ENCODE measurements at regions not wholly inside any gene's neighbourhood (a gene's known extent, or its start where the extent isn't known, plus 50 kb on each side); places are given as distances from the start of the nearest gene placed in this dataset.

DNA sequence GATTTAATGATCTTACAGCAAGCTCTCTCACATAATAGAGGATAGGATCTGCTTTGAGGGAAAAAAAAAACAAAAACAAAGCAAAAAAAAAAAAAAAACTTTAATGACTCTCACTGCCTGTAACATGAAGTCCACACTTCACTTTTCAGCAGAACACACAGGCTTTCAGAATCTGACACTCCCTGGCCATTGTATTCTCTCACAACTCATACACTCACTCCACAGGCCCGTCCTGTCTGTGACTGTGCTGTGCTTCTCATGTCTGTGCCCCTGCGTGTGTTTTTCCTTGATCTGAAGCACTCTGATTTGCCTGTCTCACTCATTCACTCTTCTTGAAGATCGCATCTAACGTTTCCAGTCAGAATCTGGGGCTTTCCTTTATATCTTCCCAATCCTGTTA, 460.8 kb downstream of the TMA16 start:
- DNase-seq (ENCODE audit: low read depth in 4 of 4, low spot score in 1 of 4): no peak

DNA sequence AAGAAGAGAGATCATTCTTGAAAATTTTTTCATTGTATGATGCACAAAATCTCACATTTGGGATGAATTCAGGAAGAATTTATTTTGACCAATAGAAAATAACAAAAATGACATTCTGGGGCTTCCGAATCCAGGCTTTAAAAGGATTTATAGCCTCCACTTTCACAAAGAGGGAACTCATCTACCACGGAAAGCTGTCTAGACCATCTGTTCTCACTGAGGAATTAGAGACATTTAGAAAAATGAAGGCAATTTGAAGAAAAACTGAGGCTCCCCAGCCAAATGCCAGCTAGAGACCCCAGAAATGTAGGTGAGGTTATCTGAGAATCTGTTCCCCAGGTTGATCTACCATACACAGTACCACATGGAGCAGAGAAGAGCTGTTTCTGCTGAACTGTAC, 464.3 kb downstream of the TMA16 start:
- DNase-seq (ENCODE audit: low read depth in 4 of 4, low spot score in 1 of 4): no peak

DNA sequence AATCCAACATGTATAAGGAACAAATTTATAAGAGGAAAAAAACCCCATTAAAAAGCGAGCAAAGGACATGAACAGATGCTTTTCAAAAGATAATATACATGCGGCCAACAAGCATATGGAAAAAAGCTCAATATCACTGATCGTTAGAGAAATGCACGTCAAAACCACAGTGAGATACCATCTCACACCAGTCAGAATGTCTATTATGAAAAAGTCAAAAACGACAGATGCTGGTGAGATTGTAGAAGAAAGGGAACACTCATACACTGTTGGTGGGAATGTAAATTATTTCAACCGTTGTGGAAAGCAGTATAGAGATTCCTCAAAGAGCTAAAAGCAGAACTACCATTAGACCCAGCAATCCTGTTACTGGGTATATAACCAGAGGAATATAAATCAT, 465.4 kb downstream of the TMA16 start:
- DNase-seq (ENCODE audit: low read depth in 4 of 4, low spot score in 1 of 4): no peak

DNA sequence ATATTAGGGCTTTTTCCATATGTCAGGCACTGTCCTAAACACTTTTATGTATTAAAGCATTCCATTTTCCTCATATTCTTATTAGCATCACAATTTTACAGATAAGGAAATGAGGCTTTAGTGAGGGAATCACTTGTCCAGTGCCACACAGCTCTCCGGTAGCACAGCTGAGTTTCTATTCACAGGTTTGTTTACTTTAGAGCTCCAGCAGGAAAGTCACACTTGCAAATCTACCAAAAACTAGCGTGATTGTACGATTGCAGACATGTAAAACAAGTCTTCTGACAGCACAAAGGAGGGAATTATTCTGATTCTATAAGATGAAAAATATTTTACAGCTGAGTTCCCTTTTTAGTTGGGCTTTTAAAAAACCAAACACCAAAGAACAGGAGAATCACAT, 472.1 kb downstream of the TMA16 start:
- DNase-seq (ENCODE audit: low read depth in 4 of 4, low spot score in 1 of 4): no peak

DNA sequence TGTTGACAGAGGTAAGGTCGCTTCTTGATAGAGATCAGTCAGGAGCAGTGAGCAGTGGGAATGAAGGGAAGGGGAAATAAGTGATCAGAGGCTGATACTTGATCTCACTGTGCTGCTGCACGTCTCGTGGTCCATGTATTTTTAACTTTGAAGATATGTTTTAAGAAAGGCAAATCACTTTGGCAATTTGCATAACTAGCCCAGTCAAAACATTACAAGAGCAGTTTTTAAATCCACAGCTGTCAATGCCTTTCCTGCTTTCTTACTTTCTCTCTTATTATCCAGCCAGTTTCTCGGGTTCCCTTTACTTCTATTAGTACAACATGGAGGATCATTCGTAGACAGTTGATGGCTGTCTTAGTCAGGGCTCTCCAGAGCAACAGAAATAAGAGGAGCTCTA, 472.8 kb downstream of the TMA16 start:
- no peak for DNase-seq (ENCODE audit: low read depth in 4 of 4, low spot score in 1 of 4)

DNA sequence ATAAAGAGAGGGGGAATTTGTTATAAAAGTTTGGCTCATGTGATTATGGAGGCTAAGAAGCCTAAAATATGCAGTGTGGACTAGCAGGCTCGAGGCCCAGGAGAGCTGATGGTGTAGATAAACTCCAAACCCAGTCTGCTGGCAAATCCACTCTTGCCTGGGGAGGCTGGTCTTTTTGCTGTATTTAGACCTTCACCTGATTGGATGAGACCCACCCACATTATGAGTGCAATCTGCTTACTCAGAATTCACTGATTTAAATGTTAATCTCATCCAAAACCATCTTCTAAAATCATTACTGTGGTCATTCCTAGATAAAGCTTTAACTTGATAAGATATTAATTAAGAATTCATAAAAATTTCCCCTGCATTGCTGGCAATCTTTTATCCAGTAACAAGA, 473.2 kb downstream of the TMA16 start:
- DNase-seq (ENCODE audit: low read depth in 4 of 4, low spot score in 1 of 4): no peak

DNA sequence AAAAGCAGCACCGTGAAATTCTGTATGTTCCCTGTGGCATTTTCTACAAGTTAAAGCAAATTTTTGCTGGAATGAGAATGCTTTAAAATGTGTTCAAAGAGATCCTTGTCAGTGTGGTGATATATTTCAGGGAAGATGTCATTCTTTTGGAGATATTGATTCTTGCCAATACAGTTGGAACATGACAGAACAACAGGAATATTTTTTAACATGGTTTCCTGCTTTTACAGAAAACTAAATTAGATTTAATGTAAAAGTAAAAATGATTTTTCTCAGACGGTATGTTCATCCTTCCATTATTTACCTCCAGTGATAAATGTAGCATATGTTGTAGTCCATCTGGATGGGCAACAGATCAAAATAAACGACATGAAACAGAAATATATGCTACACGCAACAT, 474.8 kb downstream of the TMA16 start:
- DNase-seq (ENCODE audit: low read depth in 4 of 4, low spot score in 1 of 4): no peak

DNA sequence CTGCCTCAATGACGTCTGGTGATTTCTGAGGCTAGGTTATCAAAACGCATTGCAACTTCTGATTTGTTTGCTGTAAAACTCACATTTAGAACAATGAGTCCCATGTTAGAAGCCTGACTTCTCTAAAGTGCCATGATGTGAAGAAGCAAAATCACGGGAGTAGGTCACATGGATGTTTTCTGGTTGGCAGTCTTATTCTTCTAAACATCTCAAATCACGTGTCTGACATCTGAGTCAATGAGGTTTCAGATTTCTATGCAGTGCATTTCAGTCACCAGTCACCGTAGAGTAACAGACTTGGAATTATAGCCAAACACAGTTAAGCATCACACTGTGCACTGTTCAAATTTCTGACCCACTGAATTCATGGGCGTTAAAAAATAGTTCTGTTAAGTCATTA, 482.1 kb downstream of the TMA16 start:
- no peak for DNase-seq (ENCODE audit: low read depth in 4 of 4, low spot score in 1 of 4)

DNA sequence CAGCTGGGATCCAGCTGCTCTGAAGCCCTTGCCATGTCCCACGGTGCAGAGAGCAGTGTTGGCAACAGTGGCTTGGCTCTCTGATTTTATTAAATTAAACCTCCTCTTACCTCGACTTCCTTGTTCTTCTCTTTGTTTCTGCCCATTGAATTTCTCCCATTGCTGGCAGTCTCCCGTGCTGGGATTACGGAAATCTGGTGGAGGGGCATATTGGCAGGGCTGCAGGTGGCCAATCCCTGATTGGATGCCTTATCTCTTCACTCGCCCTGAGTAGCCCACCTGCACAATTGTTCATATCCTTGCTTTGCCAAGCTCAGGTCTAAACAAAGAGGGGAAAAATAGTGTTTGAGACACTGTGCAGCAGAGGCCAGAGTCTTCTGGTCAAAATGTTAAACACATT, 493.9 kb downstream of the TMA16 start:
- no peak for DNase-seq (ENCODE audit: low read depth in 4 of 4, low spot score in 1 of 4)

DNA sequence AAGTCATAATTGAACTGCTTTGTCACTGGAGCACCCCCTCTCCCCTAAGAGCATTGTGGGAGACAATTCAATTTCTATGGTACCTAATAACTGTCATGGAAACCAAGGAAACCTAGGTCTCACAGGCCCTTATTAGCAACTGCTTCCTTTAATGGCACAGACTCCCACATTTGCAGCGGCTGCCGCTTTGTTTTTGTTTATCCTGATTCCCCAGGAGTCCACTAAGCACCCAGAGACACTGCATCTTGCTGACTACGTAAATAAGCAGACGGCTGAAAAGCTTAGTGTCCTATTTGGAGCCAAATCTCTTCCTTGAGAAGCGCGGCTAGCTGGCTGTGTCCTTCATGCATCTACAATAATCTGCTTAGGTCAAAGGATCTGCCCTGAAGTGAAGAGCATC, 494.4 kb downstream of the TMA16 start:
- DNase-seq (ENCODE audit: low read depth in 4 of 4, low spot score in 1 of 4): no peak

DNA sequence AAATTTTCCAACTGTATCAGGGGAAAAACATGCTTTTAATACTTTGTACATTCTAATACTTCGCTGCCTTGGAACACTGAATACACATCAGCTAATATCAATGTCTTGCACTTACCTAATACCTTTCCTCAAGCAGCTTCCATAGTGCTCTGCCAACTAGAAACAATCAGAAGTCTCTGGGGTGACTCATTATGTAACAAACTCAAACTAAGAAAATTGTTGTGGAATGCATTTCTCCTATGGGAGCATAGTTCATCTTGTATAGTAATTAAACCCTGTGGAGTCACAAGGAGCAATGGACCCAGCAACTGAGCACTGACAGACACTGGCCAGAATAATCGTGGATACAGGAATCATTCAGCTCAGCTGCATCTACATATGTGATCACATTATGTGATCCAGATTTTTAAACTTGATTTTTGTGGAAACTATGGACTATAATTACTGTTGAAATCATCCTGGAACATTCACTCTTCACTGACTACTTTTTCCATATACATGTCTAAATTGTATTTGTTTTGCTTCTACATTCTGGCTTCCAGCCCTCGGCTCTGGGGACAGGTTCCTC, 496.9 kb downstream of the TMA16 start:
- DNase-seq (ENCODE audit: low read depth in 4 of 4, low spot score in 1 of 4): no peak

DNA sequence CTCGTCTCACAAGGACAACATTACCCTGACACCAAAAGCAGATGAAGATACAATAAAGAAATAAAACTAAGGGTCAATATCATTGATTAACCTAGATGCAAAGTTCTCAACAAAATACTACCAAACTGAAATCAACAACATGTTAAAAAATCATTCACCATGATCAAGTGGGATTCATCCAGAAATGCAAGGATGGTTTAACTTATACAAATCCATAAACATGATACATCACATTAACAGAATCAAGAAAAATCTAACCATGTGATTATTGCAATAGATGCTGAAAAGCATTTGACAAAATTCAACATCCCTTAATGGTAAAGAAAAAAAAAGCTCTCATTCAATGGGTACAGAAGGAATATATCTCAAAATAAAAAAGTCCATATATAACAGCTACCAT, 514.9 kb downstream of the TMA16 start:
- no peak for DNase-seq (ENCODE audit: low read depth in 4 of 4, low spot score in 1 of 4)

DNA sequence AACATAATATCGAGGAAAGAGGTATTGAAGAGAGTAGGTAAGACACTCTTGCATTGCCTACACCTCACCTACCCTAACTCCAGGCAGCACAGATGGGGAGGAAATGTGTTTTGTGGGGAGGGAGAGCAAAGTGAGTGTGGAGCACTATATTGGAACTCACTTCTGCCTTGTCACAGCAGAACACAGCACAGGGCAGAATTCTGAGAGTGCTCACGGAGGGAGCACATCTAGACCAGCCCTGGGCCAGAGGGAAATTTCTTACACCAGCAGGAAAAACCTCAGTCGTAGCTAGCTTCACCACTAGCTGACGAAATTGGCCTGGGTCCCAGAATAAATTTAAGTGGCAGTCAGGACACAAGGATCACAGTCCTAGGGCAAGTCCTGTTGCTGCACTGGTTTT, 517.3 kb downstream of the TMA16 start:
- no peak for DNase-seq (ENCODE audit: low read depth in 4 of 4, low spot score in 1 of 4)

DNA sequence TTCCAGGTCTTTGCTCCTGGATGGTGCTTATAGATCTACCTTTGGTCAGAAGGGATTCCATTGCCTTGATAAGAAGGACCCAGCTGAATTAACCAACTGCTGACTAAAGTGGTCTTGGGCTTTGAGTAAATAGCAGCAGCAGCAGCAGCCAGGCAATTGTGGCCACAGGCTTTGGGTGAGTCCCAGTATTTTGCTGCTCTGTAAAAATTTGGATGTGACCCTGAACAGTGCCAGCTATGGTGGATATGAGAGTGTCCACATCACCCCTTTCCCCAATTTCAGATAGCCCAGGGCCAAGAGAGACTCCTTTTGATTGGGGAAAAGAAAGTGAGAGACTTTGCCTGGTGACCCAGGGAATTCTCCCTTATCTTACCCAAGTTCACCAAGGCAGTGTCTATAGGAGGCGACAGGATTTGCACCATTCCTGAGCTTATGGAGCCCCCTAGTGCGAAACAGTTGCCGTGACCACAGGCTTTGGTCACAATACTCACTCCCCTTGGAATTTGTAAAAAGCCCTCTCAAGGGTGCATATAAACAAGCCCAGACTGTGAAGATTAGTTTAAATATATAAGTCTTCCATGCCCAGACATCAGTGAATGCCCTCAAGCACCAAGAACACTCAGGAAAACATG, 518.0 kb downstream of the TMA16 start:
- peak in 2 of 4 experiments; percentile 1 for DNase-seq (ENCODE audit: low read depth in 4 of 4, low spot score in 1 of 4)

DNA sequence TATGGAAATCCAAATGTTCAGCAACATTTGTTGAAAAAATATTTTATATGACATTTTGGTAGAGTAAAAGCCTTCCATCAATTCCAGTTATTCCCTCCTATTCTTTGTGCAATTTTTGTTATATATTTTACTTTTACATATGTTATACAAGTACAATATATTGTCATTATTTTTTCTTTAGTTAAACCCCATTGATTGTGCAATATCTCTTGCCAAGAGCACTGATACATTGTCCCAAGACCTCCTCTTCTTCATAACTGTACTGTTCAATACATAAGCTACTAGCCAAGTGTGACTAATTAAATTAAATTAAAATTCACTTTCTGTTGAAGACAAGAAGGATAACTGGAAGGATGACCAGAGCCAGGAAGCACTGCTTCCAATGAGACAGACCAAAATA, 527.5 kb downstream of the TMA16 start:
- no peak for DNase-seq (ENCODE audit: low read depth in 4 of 4, low spot score in 1 of 4)

DNA sequence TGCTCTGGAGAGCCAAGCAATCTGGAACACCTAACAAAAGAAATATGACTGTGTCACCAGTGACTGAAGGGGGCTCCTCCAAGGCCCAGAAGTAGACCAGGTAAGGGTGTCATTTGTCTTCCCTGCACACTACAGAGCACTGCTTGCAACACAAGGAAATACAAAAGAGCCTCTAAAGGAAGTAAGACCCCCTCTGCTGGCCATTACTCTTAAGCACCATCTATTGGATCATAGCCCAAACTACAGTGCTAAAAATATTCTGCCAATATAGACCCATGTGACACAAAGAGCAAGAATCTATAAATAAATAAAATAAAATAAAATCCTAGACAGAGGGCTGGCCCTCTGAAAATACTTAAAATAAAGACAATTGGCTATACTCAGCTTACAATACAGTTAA, 528.7 kb downstream of the TMA16 start:
- no peak for DNase-seq (ENCODE audit: low read depth in 4 of 4, low spot score in 1 of 4)

DNA sequence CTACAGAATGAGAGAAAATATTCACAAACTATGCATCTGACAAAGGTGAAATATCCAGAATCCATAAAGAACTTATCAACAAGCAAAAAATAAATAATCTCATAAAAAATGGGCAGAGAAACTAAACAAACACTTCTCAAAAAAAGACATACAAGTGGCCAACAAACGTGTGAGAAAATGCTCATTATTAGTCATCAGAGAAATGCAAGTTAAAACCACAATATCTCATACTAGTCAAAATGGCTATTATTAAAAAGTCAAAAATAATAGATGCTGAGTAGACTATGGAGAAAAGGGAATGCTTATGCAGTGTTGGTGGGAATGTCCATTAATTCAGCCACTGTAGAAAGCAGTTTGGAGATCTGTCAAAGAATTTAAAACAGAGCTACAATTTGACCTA, 533.3 kb downstream of the TMA16 start:
- DNase-seq (ENCODE audit: low read depth in 4 of 4, low spot score in 1 of 4): no peak

DNA sequence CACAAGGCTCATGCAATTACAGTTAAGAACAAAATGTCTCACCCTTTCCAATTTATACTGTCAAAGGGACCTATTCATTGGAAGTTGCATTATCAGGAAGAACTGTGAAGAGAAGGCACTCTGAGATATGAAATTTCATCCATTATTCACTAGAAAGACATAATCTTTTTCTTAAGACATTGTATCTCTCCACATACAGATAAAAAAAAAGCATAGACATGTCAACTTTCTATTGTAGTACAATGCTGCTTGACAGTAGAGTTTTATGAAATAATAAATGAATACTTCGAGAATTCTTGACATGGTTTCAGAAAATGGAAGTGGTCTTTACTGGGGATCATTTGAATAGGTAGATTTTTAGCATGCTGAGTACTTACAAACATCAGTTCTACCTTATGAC, 545.0 kb downstream of the TMA16 start:
- no peak for DNase-seq (ENCODE audit: low read depth in 4 of 4, low spot score in 1 of 4)

DNA sequence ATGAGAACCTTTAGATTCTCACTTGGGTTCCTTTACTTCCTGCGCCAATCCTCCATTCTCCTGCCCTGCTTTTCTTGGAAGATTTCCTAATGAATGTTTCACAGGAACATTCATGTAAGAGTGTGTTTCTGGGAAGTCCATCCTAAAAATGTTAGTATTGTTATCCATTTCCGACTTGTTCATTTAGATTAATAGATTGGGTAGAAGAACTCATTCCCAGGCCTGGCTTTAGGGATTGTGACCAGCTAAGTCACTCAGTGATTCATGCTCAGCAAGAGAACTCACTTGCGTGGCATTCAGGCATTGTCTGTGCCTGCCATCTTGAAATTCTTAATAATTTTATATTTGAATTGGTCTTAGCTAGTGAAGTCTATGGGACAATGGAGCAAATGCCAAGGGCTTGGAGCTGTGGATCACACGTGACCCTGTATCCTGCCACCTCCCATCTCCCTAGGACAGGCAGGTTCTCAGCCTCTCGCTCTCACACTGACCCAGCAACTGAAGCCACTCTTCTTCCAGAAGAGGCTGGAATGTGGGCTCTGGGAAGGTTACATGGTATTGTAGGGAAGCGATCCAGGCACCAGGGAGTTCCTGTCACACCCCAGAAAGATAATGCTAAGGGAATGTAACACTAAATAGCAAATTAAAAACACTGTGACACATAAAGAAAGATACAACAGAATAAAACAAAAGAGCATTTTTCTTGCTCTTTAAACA, 562.1 kb downstream of the TMA16 start:
- DNase-seq (ENCODE audit: low read depth in 4 of 4, low spot score in 1 of 4): no peak

DNA sequence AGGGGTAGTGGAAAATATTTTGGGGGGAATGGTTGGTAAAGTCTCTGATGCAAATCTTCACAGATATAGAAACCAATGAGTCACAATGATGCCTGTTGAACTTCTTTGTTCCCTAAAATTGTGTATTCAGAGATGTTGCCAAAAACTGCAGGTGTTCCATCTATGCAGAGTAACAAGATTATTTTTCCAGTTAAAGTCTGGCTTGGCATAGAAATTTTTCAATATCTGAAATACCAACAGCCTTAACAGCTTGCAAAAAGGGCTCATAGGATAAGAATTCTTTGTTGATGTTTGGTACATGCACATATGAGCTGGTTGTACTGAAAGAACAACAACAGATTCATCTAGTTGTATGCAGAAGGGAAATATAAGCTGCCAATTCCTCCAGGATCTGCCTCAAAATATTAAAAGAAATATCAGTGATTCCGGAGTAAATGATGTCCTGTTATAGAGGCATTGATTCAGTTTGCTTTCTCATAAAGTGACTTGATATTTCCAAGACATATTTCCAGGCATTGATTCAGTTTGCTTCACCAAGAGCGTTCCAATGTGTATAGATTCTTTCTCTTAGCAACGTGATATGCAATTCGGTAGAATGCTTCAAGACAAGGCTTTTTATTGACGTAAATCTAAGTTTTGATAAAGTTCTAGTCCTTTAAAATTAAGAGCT, 564.4 kb downstream of the TMA16 start:
- DNase-seq (ENCODE audit: low read depth in 4 of 4, low spot score in 1 of 4): no peak

DNA sequence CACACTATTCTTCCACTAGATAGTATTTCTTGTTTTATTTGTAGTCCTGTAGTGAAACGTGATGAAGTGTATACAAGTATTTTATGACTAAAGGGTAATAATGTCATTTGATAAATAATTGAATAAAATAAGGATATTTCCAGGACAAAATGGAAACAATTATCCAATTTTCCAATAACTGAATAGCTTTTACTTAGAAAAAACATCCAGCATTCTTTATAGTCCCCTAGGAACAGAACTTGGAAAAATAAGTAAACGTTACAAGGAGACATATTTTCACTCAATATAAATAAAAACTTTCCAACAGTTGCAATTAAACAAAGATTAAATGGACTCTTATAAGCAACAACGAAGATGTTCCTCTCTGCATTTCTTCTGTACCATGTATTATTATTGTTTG, 566.0 kb downstream of the TMA16 start:
- no peak for DNase-seq (ENCODE audit: low read depth in 4 of 4, low spot score in 1 of 4)

DNA sequence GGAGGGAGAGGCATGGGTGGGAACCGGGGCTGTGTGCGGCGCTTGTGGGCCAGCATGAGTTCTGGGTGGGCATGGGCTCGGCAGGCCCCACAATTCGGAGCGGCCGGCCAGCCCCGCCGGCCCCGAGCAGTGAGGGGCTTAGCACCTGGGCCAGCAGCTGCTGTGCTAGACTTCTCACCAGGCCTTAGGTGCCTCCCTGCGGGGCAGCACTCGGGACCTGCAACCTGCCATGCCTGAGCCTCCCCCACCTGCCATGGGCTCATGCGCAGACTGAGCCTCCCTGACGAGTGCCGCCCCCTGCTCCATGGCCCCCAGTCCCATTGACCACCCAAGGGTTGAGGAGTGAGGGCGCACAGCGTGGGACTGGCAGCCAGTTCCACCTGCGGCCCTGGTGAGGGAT, 573.9 kb downstream of the TMA16 start:
- no peak for DNase-seq (ENCODE audit: low read depth in 4 of 4, low spot score in 1 of 4)

Data from stimulated activated CD4-positive, alpha-beta T cell treated with anti-CD3 and anti-CD28 coated beads, Interleukin-1b, Interleukin-23, amount 100 ng/mL, for 24 hours (primary cell).